ENCODE measurements at regions not wholly inside any gene's neighbourhood (a gene's known extent, or its start where the extent isn't known, plus 50 kb on each side); places are given as distances from the start of the nearest gene placed in this dataset.

GRCh38 chr3:144626835-144627234 lies 655.2 kb downstream of the DIPK2A start:
- Histone ChIP-seq H3K9me3 (no peaks in the 10 kb centered on the region), H3K36me3 (no peaks in the 10 kb centered on the region), H3K27me3 (no peaks in the 10 kb centered on the region), H3K4me1 (no peaks in the 10 kb centered on the region), H3K27ac (no peak overlapping the region), H3K4me3 (no peak overlapping the region)
- TF ChIP-seq CTCF (IDR thresholded peaks at IDR 0.05) (no peak), POLR2AphosphoS5 (IDR thresholded peaks at IDR 0.05; ENCODE audit: insufficient read depth in 1 of 2, low read depth in 1 of 2) (no peak), POLR2A (IDR thresholded peaks at IDR 0.05) (no peak)
- no peak for DNase-seq (ENCODE audit: extremely low spot score in 2 of 2)
- intact Hi-C loops (cut with DNase I): no loop called here

- intact Hi-C loops (cut with DNase I): no loop called here
- Histone ChIP-seq H3K4me1 (no peaks in the 10 kb centered on the region), H3K4me3 (no peak overlapping the region), H3K27me3 (no peaks in the 10 kb centered on the region), H3K36me3 (no peaks in the 10 kb centered on the region), H3K9me3 (no peaks in the 10 kb centered on the region), H3K27ac (no peak overlapping the region)
- TF ChIP-seq CTCF (IDR thresholded peaks at IDR 0.05) (no peak), POLR2A (IDR thresholded peaks at IDR 0.05) (no peak), POLR2AphosphoS5 (IDR thresholded peaks at IDR 0.05; ENCODE audit: insufficient read depth in 1 of 2, low read depth in 1 of 2) (no peak)
- no peak for DNase-seq (ENCODE audit: extremely low spot score in 2 of 2)
These were observed 657.8 kb downstream of the DIPK2A start for GRCh38 chr3:144629381-144629780.

- no peak overlapping the region for H3K4me3 ChIP-seq
- no peak overlapping the region for H3K27ac ChIP-seq
- intact Hi-C loops (cut with DNase I): no loop called here
- no peaks in the 10 kb centered on the region for H3K9me3 ChIP-seq
- TF ChIP-seq CTCF (IDR thresholded peaks at IDR 0.05) (no peak), POLR2A (IDR thresholded peaks at IDR 0.05) (no peak), POLR2AphosphoS5 (IDR thresholded peaks at IDR 0.05; ENCODE audit: insufficient read depth in 1 of 2, low read depth in 1 of 2) (no peak)
- no peaks in the 10 kb centered on the region for H3K27me3 ChIP-seq
- H3K36me3 ChIP-seq: no peaks in the 10 kb centered on the region
- no peaks in the 10 kb centered on the region for H3K4me1 ChIP-seq
- DNase-seq (ENCODE audit: extremely low spot score in 2 of 2): no peak
These were observed 665.2 kb downstream of the DIPK2A start for GRCh38 chr3:144636833-144637232.

- H3K9me3 ChIP-seq: no peaks in the 10 kb centered on the region
- no peaks in the 10 kb centered on the region for H3K36me3 ChIP-seq
- intact Hi-C loops (cut with DNase I): no loop called here
- no peaks in the 10 kb centered on the region for H3K27me3 ChIP-seq
- H3K27ac ChIP-seq: no peak overlapping the region
- DNase-seq (ENCODE audit: extremely low spot score in 2 of 2): no peak
- TF ChIP-seq POLR2AphosphoS5 (IDR thresholded peaks at IDR 0.05; ENCODE audit: insufficient read depth in 1 of 2, low read depth in 1 of 2) (no peak), CTCF (IDR thresholded peaks at IDR 0.05) (no peak), POLR2A (IDR thresholded peaks at IDR 0.05) (no peak)
- no peaks in the 10 kb centered on the region for H3K4me1 ChIP-seq
- H3K4me3 ChIP-seq: no peak overlapping the region
These were observed 666.4 kb downstream of the DIPK2A start for GRCh38 chr3:144638009-144638408.

- H3K27me3 ChIP-seq: no peaks in the 10 kb centered on the region
- H3K4me3 ChIP-seq: no peak overlapping the region
- H3K36me3 ChIP-seq: no peaks in the 10 kb centered on the region
- H3K4me1 ChIP-seq: no peaks in the 10 kb centered on the region
- no peak overlapping the region for H3K27ac ChIP-seq
- intact Hi-C loops (cut with DNase I): no loop called here
- DNase-seq (ENCODE audit: extremely low spot score in 2 of 2): no peak
- no peaks in the 10 kb centered on the region for H3K9me3 ChIP-seq
- TF ChIP-seq POLR2A (IDR thresholded peaks at IDR 0.05): no peak
- TF ChIP-seq POLR2AphosphoS5 (IDR thresholded peaks at IDR 0.05; ENCODE audit: insufficient read depth in 1 of 2, low read depth in 1 of 2): no peak
These were observed 672.2 kb downstream of the DIPK2A start for GRCh38 chr3:144643771-144644198.
